CD4-positive, alpha-beta T cell (primary cell): ENCODE measurements at regions not wholly inside any gene's neighbourhood (a gene's known extent, or its start where the extent isn't known, plus 50 kb on each side); places are given as distances from the start of the nearest gene placed in this dataset.

ENCODE experiments used
- ATAC-seq: fragments of 200-7000 bp; cut with Tn5 transposase; one replicate; pipeline ENCODE4 v1.10.0; 2022; ENCODE audit warnings: mild to moderate bottlenecking; ENCODE audit not compliant: poor library complexity
- CTCF ChIA-PET: fragments of 350-600 bp; sonication (Branson Sonifier 250); formaldehyde crosslinking; loops from one replicate; lab custom pipeline; 2021; ENCODE audit warnings: antibody characterized with exemption, inconsistent platforms; lab: Charles Lee
- POLR2A ChIA-PET: fragments of 350-600 bp; sonication (Branson Sonifier 250); formaldehyde crosslinking; loops from one replicate; lab custom pipeline; 2021; ENCODE audit warnings: antibody characterized with exemption, inconsistent platforms; lab: Charles Lee
- DNase-seq, 14 experiments: peaks; one replicate each; pipeline ENCODE4 v3.0.0-alpha.2; 2013 to 2020; ENCODE audit warnings: mixed read lengths in 2 of 14
- H3K27ac ChIP-seq, 2 donors: one replicate each; pipeline versions ENCODE4 v1.5.1 to v1.7.0; 2013; ENCODE audit warnings: low read length in 2 of 2, low read depth in 1 of 2, mild to moderate bottlenecking in 1 of 2
- H3K27me3 ChIP-seq, 2 experiments: 1 replicate in 1 of 2; 2 replicates in 1 of 2; pipeline versions ENCODE4 v1.6.1 to v1.7.0; 2013; ENCODE audit warnings: low read length in 2 of 2, control low read depth in 1 of 2, mild to moderate bottlenecking in 1 of 2, moderate library complexity in 1 of 2; ENCODE audit not compliant: insufficient read depth in 2 of 2, control insufficient read depth in 1 of 2
- H3K36me3 ChIP-seq: one replicate; pipeline ENCODE4 v1.6.1; 2013; ENCODE audit warnings: low read length, control low read depth; ENCODE audit not compliant: insufficient read depth
- H3K4me1 ChIP-seq: one replicate; pipeline ENCODE4 v1.6.1; 2013; ENCODE audit warnings: low read length, control low read depth; ENCODE audit not compliant: insufficient read depth
- H3K4me3 ChIP-seq: one replicate; pipeline ENCODE4 v1.5.1; 2013; ENCODE audit warnings: mild to moderate bottlenecking, low read length, moderate library complexity
- H3K9me3 ChIP-seq, 2 experiments: 1 replicate in 1 of 2; 2 replicates in 1 of 2; pipeline versions ENCODE4 v1.6.1 to v1.7.0; 2013; ENCODE audit warnings: low read length in 2 of 2, mild to moderate bottlenecking in 2 of 2, control low read depth in 1 of 2, moderate library complexity in 1 of 2; ENCODE audit not compliant: control insufficient read depth in 1 of 2, insufficient read depth in 1 of 2
- H3K27ac Mint-ChIP-seq: one replicate; pipeline ENCODE4 v1.8.0; 2020; ENCODE audit warnings: mixed read lengths
- H3K27me3 Mint-ChIP-seq: one replicate; pipeline ENCODE4 v1.8.0; 2021; ENCODE audit warnings: mixed read lengths
- H3K36me3 Mint-ChIP-seq: one replicate; pipeline ENCODE4 v1.8.0; 2021; ENCODE audit warnings: low read depth, mixed read lengths
- H3K4me1 Mint-ChIP-seq: one replicate; pipeline ENCODE4 v1.8.0; 2021; ENCODE audit warnings: low read depth, mixed read lengths
- H3K4me3 Mint-ChIP-seq: one replicate; pipeline ENCODE4 v1.8.0; 2020; ENCODE audit warnings: mild to moderate bottlenecking, mixed read lengths
- H3K9me3 Mint-ChIP-seq: one replicate; pipeline ENCODE4 v1.8.0; 2020; ENCODE audit warnings: mixed read lengths
- CTCF ChIP-seq: fragments of 200-600 bp; IDR thresholded peaks from one replicate; pipeline ENCODE4 v1.8.0; 2022; ENCODE audit warnings: antibody characterized with exemption, mild to moderate bottlenecking
- intact Hi-C, 2 experiments: fragments of 100-400 bp; cut with DNase I in 1 of 2; cut with micrococcal nuclease in 1 of 2; formaldehyde crosslinking; loops; one replicate each; pipeline versions ENCODE4 v1.15.1 to v1.9.0; 2023 to 2025; cut with DNase I, micrococcal nuclease

GRCh38 chr5:22985446-22985845 lies 132.3 kb upstream of the CDH12 start:
- Histone ChIP-seq H3K4me3 (no peak overlapping the region), H3K4me1 (no peaks in the 10 kb centered on the region), H3K27ac (no peak overlapping the region), H3K36me3 (no peaks in the 10 kb centered on the region), H3K27me3 (no peaks in the 10 kb centered on the region), H3K9me3 (peaks cover 0 to 10% of the 10 kb centered on the region in 2 experiments)
- ChIA-PET POLR2A (no interaction called here), CTCF (no interaction called here)
- DNase-seq (no peak), ATAC-seq (no peak)
- Mint-ChIP-seq H3K4me1 (no peaks in the 10 kb centered on the region), H3K27me3 (no peaks in the 10 kb centered on the region), H3K27ac (no peak overlapping the region), H3K36me3 (no peaks in the 10 kb centered on the region), H3K4me3 (no peak overlapping the region), H3K9me3 (peaks cover 7% of the 10 kb centered on the region)
- intact Hi-C loops, result no loop called here
- TF ChIP-seq CTCF, result no peak

- ChIA-PET POLR2A (no interaction called here), CTCF (no interaction called here)
- Histone ChIP-seq H3K9me3 (peaks cover 0 to 16% of the 10 kb centered on the region in 2 experiments), H3K27ac (no peak overlapping the region), H3K36me3 (no peaks in the 10 kb centered on the region), H3K27me3 (no peaks in the 10 kb centered on the region), H3K4me3 (no peak overlapping the region), H3K4me1 (no peaks in the 10 kb centered on the region)
- intact Hi-C loops, result no loop called here
- DNase-seq, result peak in 1 of 14 experiments; percentile 6
- Mint-ChIP-seq H3K27me3 (no peaks in the 10 kb centered on the region), H3K9me3 (peaks cover 20% of the 10 kb centered on the region), H3K36me3 (no peaks in the 10 kb centered on the region), H3K4me1 (no peaks in the 10 kb centered on the region), H3K4me3 (no peak overlapping the region), H3K27ac (no peak overlapping the region)
- TF ChIP-seq CTCF, result no peak
- ATAC-seq, result no peak
Observed at GRCh38 chr5:22970956-22971618, 117.9 kb upstream of the CDH12 start.

GRCh38 chr5:22970491-22970890 lies 117.3 kb upstream of the CDH12 start:
- Histone ChIP-seq H3K36me3 (no peaks in the 10 kb centered on the region), H3K27me3 (no peaks in the 10 kb centered on the region), H3K4me3 (no peak overlapping the region), H3K4me1 (no peaks in the 10 kb centered on the region), H3K9me3 (peaks cover 0 to 16% of the 10 kb centered on the region in 2 experiments), H3K27ac (no peak overlapping the region)
- ATAC-seq (no peak), DNase-seq (no peak)
- H3K36me3 Mint-ChIP-seq, result no peaks in the 10 kb centered on the region
- ChIA-PET CTCF (no interaction called here), POLR2A (no interaction called here)
- H3K9me3 Mint-ChIP-seq, result peaks cover 20% of the 10 kb centered on the region
- TF ChIP-seq CTCF, result no peak
- H3K4me1 Mint-ChIP-seq, result no peaks in the 10 kb centered on the region
- no peak overlapping the region for H3K27ac Mint-ChIP-seq
- no peaks in the 10 kb centered on the region for H3K27me3 Mint-ChIP-seq
- intact Hi-C loops, result no loop called here
- no peak overlapping the region for H3K4me3 Mint-ChIP-seq
